GM12875 (cell line): ENCODE measurements at regions not wholly inside any gene's neighbourhood (a gene's known extent, or its start where the extent isn't known, plus 50 kb on each side); places are given as distances from the start of the nearest gene placed in this dataset.

ENCODE experiments used
- H3K4me3 ChIP-seq: one replicate; pipeline ENCODE4 v1.5.1; 2011; ENCODE audit warnings: low read depth, low read length, control low read depth
- CTCF ChIP-seq: IDR thresholded peaks from 2 replicates; pipeline ENCODE4 v1.5.1; 2011; ENCODE audit warnings: low read depth, mild to moderate bottlenecking, control low read depth, inconsistent platforms, low read length, moderate library complexity, borderline replicate concordance; ENCODE audit not compliant: insufficient read depth

- TF ChIP-seq CTCF: no peak
- no peak overlapping the region for H3K4me3 ChIP-seq
These were observed 89.8 kb upstream of the RAD23B start for GRCh38 chr9:107193251-107193650.

- H3K4me3 ChIP-seq: no peak overlapping the region
- no peak for TF ChIP-seq CTCF
These were observed 84.4 kb upstream of the RAD23B start for GRCh38 chr9:107198718-107199117.

GRCh38 chr9:107208121-107208520, 75.0 kb upstream of the RAD23B start:
- no peak for TF ChIP-seq CTCF

GRCh38 chr9:107210775-107211174, 72.3 kb upstream of the RAD23B start:
- TF ChIP-seq CTCF: no peak
- H3K4me3 ChIP-seq: no peak overlapping the region

More at GRCh38 chr9:107208121-107208520, 75.0 kb upstream of the RAD23B start:
- no peak overlapping the region for H3K4me3 ChIP-seq

GRCh38 chr9:107211284-107211923, 71.7 kb upstream of the RAD23B start:
- no peak overlapping the region for H3K4me3 ChIP-seq
- TF ChIP-seq CTCF: no peak

- TF ChIP-seq CTCF: no peak
- no peak overlapping the region for H3K4me3 ChIP-seq
These were observed 70.5 kb upstream of the RAD23B start for GRCh38 chr9:107212613-107213012.

- H3K4me3 ChIP-seq: no peak overlapping the region
- no peak for TF ChIP-seq CTCF
These were observed 70.0 kb upstream of the RAD23B start for GRCh38 chr9:107213080-107213479.
